Endothelial cell of umbilical vein (primary cell): ENCODE measurements at regions not wholly inside any gene's neighbourhood (a gene's known extent, or its start where the extent isn't known, plus 50 kb on each side); places are given as distances from the start of the nearest gene placed in this dataset.

Source experiments
- CTCF ChIP-seq, 2 donors: IDR thresholded peaks; 1 replicate in 1 of 2; 2 replicates in 1 of 2; pipeline ENCODE4 v1.5.1; 2011; ENCODE audit warnings: low read length in 2 of 2, mild to moderate bottlenecking in 2 of 2, moderate library complexity in 2 of 2, control low read depth in 1 of 2, inconsistent platforms in 1 of 2, low read depth in 1 of 2; ENCODE audit not compliant: insufficient read depth in 1 of 2; ENCODE audit errors: extremely low read depth in 1 of 2
- EZH2 ChIP-seq: IDR thresholded peaks from 2 replicates; pipeline ENCODE4 v1.6.1; 2012; ENCODE audit warnings: borderline replicate concordance, low read depth, mild to moderate bottlenecking, moderate library complexity, low read length, inconsistent platforms; ENCODE audit not compliant: severe bottlenecking
- POLR2A ChIP-seq: IDR thresholded peaks from 2 replicates; pipeline ENCODE4 v1.6.1; 2012; ENCODE audit warnings: low read depth, mild to moderate bottlenecking, control low read depth, low read length
- POLR2AphosphoS5 ChIP-seq: IDR thresholded peaks from 2 replicates; pipeline ENCODE4 v1.6.1; 2012; ENCODE audit warnings: low read depth, mild to moderate bottlenecking, control low read depth, low read length, moderate library complexity; ENCODE audit not compliant: insufficient read depth

GRCh38 chr13:36758345-36758744 lies 60.7 kb upstream of the RFXAP start:
- TF ChIP-seq POLR2AphosphoS5 (no peak), POLR2A (no peak), CTCF (IDR thresholded peaks at IDR 0.05; ENCODE audit: extremely low read depth in 1 of 2, insufficient read depth in 1 of 2, low read depth in 1 of 2, low read length in 2 of 2) (no peak), EZH2 (no peak)
